Hematopoietic multipotent progenitor cell treated with erythropoietin and hydrocortisone succinate and interleukin-3 and kit ligand, for 15 days (in vitro differentiated cells): ENCODE measurements at regions not wholly inside any gene's neighbourhood (a gene's known extent, or its start where the extent isn't known, plus 50 kb on each side); places are given as distances from the start of the nearest gene placed in this dataset.

Source experiments
- DNase-seq: peaks from one replicate; pipeline ENCODE4 v3.0.0-alpha.2; 2015; ENCODE audit warnings: low spot score

DNA sequence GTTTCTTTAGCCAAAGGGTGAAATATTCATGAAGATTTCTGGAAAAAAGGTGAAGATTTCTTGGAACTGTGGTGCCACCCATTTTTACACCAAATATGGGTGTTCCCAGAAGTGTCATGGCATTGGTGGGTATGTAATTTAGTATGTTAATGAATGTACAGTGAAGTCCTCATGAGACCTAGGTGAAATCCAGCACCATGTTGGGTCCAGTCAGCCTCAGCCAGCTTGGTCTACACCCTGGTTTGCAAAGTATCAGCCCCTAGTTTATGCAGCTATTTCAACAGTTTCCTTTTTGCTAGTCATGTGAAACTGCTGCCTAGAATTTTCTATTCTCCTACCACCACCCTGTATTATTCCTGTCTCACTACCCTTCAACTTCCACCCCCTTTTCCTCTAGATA is 63.1 kb upstream of the CXADR start:
- DNase-seq = no peak

- no peak for DNase-seq
These were observed 61.4 kb upstream of the CXADR start for GRCh38 chr21:17451364-17451891.

DNA sequence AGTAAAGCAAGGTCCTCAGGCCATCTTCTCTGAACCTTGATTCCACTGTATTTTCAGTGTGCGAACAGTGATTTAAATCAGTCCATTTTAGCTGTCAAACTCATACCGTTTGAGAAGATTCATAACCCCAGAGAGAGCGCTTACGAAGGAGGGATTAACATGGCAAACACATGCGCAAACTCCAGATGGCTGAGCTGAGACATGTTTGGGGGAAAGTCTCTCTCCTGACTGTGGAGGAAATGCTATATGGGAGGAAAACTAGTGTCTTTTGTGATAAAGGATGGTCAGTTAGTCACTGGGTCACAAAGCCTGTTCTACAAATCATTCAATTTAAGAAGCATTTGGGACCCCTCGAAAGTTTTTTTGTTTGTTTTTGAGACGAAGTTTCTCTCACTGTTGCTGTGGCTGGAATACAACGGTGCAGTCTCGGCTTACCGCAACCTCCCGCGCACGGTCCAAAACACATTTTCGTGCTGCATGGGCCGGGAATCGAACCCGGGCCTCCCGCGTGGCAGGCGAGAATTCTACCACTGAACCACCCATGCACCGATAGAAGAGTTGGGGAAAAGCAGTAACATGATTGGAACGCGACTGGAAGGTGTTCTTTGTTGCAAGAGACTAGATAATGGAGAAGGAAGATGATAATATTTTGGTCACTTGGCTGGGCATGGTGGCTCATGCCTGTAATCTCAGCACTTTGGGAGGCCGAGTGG is 58.4 kb upstream of the CXADR start:
- no peak for DNase-seq

DNA sequence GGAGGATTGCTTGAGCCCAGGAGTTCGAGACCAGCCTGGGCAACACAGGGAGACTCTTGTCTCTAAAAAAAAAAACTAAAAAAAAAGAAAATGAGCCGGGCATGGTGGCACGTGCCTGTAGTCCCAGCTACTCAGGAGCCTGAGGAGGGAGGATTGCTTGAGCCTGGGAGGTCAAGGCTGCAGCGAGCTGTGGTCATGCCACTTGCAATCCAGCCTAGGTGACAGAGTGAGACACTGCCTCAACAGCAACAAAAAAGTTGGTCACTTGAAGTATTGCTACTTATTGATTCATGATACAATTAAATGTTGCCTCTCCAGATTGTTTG is 57.9 kb upstream of the CXADR start:
- DNase-seq = no peak

DNA sequence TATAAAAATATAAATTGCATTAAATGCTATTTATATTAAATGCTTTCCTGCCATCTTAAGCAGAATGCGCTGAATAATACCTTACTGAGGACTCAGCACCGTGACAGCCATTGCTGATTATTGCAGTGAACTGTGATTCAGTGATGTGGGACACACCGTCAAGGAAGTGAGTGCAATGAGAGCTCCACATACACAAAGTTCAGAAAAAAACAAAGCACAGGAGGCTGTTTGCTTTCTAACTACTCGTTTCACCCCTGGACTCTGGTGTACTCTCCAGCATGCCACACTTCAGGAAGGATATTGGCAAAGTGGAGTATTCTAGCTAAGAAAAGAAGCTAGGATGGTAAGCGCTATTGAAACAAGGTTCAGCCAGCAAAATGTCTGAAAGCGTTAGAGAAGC is 57.4 kb upstream of the CXADR start:
- no peak for DNase-seq

DNA sequence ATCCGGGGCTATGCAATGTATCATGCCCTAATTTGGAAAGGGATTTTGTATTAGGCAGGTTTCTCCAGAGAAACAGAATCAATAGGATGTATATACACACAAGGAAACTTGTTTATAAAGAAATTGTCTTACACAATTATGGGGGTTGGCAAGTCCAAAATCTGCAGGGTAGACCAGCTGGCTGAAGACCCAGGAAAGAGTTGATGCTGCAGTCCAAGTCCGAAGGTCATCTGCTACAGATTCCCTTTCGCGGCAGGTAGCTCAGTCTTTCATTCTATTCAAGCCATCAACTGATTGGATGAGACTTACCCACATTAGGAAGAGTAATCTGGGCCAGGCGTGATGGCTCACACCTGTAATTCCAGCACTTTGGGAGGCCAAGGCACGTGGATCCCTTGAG is 54.6 kb upstream of the CXADR start:
- no peak for DNase-seq

DNA sequence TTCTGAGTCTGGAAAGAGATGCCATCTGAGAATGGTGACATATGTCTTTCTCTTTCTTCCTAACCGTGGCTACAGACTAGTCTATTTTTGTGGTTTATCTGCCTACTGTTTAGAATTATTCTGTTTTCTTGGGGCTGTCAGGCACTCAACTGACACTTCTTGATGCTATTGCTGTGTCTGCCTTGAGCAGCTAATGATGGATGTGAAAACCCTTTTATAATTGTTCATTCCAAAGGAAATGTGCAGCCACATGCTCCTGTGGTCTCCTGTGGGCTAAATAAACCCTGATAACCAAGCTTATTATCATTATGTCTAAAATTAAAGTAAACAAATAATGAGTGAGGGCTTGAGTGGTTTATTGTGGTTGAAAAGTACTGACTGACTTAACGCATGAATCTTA is 52.7 kb upstream of the CXADR start:
- no peak for DNase-seq

DNA sequence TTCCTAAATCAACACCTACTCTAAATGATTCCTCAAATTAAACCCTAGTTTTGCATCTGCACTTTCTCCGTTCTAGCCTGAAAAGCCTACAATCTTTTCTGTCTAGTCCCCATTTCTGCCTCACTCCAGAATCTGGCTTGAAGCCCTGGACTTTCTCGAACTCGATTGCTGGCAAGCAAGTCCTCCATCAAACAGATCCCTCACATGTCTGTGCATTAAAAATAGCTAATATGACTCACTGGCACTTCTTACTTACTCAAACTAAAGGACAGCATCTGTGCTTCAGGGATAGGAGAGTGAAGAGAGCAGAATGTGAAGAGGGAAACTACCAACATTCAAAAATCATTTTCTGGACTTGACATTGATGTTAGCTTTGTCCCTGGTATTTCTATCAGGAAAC is 51.8 kb upstream of the CXADR start:
- no peak for DNase-seq

DNA sequence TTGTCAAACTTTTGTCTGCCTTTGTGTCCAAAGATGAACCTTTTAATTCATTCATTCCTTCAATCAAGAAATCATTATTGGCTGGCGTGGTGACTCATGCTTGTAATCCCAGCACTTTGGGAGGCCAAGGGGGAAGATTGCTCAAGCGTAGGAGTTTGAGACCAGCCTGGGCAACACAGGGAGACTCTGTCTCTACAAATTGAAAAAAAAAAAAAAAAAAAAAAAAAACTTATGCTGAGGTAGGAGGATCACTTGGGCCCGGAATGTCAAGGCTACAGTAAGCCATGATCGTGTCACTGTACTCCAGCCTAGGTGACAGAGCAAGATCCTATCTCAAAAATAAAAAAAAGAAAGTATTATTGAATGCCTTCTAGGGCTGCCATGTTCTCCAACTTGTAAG is 51.3 kb upstream of the CXADR start:
- DNase-seq = no peak

- no peak for DNase-seq
These were observed 50.4 kb upstream of the CXADR start for GRCh38 chr21:17462276-17462981.
